GM21360 (cell line): ENCODE measurements at regions not wholly inside any gene's neighbourhood (a gene's known extent, or its start where the extent isn't known, plus 50 kb on each side); places are given as distances from the start of the nearest gene placed in this dataset.

Experiments
- ATAC-seq: cut with Tn5 transposase; IDR thresholded peaks from one replicate; pipeline ENCODE4 v1.9.1; 2021; ENCODE audit warnings: mild to moderate bottlenecking, moderate library complexity; ENCODE audit not compliant: unreplicated experiment

DNA sequence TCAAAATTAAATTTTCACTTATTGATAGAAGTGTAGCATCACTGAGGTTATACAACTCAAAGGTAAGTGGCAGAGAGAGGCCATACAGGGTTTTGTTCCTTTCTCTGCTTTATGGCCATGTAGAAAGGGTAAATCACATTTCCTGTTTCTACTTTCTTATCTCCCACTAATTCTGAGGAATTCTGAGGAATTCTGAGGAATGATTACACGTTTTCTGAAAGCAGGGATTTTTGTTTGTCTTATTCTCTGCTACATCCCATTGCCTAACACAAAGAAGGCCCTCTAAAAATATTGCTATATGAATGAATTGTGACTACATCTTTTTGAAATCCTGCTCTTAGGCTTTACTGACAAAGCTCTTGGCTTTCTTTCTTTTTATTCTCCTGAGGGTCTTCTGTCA, 516.9 kb upstream of the ZNF608 start:
- ATAC-seq = no peak

DNA sequence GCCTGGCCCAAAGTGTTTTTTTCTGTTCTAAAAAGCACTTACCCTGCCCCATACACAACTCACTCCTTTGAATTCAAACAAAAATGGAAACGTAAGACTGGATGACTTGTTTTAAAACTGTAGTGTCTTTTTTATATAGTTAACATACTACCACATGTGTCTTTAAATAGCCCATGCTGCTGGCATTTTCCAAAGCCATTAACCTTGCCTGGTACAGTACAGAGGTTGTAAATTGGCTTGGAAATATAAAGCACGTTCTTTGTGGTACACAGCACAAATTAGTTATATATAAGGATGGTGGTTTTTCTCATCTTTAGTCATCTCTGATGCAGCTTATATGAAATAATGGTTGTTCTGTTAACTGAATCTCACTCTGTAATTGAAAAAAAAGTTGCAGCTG, 519.7 kb upstream of the ZNF608 start:
- no peak for ATAC-seq

GRCh38 chr5:125267636-125268248, 521.3 kb upstream of the ZNF608 start:
- no peak for ATAC-seq

DNA sequence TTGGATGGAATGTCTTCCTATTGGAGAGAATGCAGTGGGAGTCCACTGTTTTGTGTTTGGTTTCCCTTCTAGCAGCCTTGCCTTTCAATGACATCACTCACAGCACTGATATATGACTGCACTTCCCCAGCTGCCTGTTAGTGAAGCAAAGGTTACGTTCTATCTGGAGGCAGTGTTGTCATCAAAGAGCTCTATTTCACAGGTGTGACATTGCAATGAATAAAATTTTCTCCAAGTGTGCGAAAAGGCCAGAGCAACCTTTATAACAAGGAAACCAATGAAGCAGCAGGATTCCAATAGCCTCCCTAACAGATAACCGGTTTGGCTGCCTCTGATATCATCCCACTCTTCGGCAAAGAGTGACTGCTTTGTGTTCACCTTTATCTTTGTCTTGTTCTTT, 523.5 kb upstream of the ZNF608 start:
- no peak for ATAC-seq

DNA sequence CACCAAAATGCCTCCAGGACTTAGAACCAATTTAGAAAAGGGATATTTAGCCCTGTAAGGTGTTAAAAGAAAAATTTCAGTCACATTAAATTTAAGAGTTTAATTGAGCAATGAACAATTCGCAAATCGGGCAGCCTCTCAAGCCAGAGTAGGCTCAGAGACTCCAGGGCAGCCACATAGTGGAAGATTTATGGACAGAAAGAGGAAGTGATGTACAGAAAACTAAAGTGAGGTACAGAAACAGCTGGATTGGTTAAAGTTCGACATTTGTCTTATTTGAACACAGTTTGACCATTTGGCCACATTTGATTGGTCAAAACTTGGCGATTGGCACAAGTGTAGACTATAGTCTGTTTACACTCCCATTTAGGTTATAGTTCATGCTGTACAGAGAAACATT, 525.9 kb upstream of the ZNF608 start:
- ATAC-seq = no peak

DNA sequence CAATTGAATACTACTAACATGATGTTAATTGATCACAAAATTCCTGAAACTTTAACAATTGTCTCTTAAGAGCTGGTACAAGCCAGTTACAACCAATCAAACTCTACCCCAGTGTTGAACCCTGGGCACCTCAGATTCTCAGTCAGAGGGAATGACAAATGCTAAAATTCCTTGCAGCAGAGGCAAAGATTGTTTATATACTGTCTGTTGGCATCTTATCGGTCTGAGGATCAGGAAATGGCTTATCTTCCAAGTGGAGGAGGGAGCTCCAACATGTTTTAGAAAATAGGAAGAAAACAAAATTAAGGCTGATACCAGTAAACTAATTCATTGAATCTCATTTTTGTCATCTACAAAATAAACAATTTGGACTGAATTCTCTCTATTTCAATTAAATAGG, 527.8 kb upstream of the ZNF608 start:
- ATAC-seq = no peak

DNA sequence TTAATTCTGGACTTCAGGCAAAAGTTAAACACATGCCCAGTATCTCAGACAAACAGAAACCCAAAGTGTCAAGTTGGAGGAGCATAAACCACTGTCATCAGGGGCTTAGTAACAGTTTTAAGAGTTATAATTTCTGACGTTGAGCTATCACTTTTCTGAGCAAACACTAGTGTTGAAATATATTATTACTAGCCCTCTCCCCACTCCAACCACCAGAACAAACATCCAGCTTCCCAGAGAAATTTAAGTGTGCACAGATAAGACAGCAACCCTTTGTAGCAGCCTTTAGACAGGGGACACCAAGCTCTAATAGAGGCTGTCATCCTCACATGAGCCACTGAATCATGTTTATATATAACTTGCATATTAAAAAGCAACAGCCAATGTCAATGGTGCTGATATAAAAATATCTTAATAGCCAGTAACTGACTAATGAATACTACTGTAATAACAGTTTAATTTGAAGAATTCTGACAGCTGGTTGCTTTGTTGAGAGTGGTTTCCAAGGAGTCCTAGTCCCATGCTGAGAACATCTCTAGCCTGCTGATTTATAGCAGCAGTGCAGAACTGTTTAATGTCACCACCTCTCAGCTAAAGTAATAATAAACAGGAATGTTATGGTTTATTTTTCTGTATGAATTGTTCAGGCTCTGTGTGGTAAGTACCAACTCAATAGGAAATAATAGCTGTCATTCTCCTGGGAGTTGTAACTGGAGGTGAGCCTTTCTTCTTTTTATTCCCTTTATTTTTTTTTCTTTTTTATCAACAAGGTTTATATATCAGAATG, 528.7 kb upstream of the ZNF608 start:
- ATAC-seq = no peak

- ATAC-seq = no peak
Measured at GRCh38 chr5:125275725-125276090, 529.3 kb upstream of the ZNF608 start.

GRCh38 chr5:125276096-125276495, 529.7 kb upstream of the ZNF608 start:
- ATAC-seq = no peak

GRCh38 chr5:125277494-125278154, 531.2 kb upstream of the ZNF608 start:
- no peak for ATAC-seq

GRCh38 chr5:125278711-125279110, 532.3 kb upstream of the ZNF608 start:
- ATAC-seq = no peak

DNA sequence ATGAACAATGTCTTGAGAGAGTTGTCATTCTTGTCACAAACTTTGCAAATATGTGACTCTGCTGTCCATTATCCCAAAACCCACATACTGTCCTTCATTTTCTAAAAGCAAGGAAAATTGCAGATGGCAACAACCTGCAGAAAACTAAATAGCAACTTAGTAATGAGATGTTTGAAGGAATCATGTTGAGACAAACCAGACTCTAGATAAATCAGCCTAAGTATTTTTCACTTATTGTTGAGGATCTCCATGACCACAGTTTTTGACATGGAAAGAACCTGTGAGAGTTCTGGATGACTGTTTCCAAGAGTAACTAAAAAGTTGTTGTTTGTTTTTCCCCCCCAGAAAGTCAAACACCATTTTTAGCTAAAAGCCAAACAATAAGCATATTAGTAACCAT, 535.2 kb upstream of the ZNF608 start:
- no peak for ATAC-seq

- ATAC-seq = no peak
Measured at GRCh38 chr5:125283372-125283771, 536.9 kb upstream of the ZNF608 start.

- ATAC-seq = no peak
Measured at GRCh38 chr5:125286271-125286670, 539.8 kb upstream of the ZNF608 start.

DNA sequence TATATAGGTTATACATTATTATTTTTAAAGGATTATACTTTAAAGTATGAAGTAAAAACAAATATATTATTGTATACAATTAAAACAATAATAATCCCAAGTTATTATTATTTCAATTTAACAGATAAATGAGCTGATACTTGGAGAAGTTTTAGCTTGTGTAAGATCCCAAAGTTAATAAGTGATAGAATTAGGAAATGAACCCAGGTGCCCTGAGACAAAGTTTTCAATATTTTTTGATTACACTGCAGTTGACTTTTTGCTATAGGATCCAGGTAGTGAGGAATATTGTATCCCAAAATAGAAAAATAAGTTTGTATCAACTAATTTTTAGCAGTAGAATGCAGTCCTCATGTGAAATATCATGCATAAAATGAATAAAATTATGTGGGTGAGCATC, 543.2 kb upstream of the ZNF608 start:
- ATAC-seq = no peak

GRCh38 chr5:125290935-125291334, 544.5 kb upstream of the ZNF608 start:
- ATAC-seq = no peak

- ATAC-seq = no peak
Measured at GRCh38 chr5:125291447-125291846, 545.0 kb upstream of the ZNF608 start.

DNA sequence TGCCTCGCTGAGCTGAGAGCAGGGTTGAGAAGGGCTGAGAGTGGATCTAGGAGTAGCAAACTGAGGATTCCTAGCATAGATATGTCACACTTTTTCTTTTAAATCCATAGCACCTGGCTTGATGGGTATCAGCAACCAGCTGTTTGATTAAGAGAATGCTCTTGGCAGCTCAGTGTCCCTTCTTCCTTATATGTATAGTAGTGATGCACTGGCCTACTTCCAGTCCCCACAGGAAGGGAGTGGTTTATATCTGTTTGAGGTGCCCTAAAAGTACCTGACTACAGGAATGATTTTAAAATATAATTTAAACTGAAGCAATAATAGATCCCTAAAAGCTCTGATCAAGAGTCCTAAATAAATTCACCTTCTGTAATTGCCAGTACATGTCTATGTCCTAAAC, 546.8 kb upstream of the ZNF608 start:
- no peak for ATAC-seq

GRCh38 chr5:125293726-125294125, 547.3 kb upstream of the ZNF608 start:
- ATAC-seq = no peak

DNA sequence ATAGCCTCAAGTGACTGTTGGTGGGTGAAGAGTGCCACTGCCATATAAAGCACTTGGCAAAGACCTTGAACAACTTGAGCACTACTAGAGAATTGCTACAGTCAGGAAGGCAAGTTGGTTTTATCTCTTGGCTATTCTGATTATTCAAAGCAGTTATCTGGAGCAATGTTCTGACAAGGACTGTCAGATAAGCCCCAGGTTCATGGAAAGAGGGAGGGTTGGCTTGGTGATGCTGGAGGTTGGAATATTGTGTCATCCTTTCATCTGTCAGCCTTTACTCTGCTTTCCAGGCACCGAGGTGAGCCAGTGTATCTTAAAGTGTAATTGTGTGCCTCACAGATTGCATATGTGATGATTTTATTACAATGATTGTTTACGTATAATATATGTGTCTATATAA, 548.4 kb upstream of the ZNF608 start:
- ATAC-seq = no peak

DNA sequence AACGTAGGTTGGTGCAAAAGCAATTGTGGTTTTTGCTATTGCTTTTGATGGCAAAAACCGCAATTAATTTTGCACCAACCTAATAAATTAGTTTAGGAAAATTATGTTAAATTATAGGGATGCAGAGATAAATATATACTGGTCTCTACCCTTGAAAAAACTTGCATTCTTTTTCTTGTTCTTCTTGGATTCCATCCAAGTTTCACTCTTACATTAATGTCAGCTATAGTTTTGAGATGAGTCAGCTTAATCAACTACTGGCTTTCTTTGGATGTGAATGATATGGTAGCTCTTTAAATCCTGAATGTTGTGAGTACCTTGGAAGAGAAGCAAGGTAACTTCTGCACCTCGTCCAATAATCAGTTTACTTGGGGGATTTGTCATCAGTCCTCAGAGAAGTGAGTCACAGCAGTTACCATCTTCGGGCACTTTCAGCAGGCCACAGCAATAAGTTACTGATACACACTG, 549.0 kb upstream of the ZNF608 start:
- no peak for ATAC-seq

DNA sequence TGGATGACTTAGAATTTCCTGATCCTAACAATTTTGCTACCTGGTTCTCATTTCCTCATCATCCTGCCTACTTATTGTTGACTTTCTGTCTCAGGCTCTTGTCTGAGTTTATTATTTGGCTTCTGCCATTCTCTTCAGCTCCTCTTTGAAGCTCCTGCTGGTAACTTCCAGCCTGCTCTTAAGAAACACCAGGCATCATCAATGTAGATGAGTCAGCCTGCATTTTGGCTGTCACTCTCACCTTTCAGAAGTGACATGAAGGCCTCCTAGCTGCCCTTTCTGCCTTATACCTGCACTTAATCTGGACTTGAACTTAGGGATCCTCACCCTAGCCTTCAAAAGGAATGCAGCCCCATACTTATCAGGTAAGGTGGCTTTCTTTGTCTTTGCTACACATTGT, 551.8 kb upstream of the ZNF608 start:
- ATAC-seq = no peak
